Panc1 (cell line): ENCODE measurements at regions not wholly inside any gene's neighbourhood (a gene's known extent, or its start where the extent isn't known, plus 50 kb on each side); places are given as distances from the start of the nearest gene placed in this dataset.

Experiments used
- POLR2AphosphoS5 ChIP-seq: IDR thresholded peaks from 2 replicates; pipeline ENCODE4 v1.6.1; 2012; ENCODE audit warnings: mild to moderate bottlenecking, low read depth, low read length, moderate library complexity
- TCF7L2 ChIP-seq: IDR thresholded peaks from 2 replicates; pipeline ENCODE4 v1.6.1; 2011; ENCODE audit warnings: mild to moderate bottlenecking, low read depth, low read length, inconsistent platforms
- TF ChIP-seq, protein P1 (sequence below): fragments of 450-650 bp; IDR thresholded peaks from 2 replicates; pipeline ENCODE4 v1.5.1; 2017; ENCODE audit warnings: mild to moderate bottlenecking
- TF ChIP-seq, protein P2 (sequence below), 2 experiments: IDR thresholded peaks; 2 replicates each; pipeline ENCODE4 v1.6.1; 2011 to 2012; ENCODE audit warnings: low read depth in 2 of 2, control low read depth in 1 of 2, low read length in 1 of 2, mild to moderate bottlenecking in 1 of 2, moderate library complexity in 1 of 2; ENCODE audit not compliant: insufficient read depth in 1 of 2

DNA sequence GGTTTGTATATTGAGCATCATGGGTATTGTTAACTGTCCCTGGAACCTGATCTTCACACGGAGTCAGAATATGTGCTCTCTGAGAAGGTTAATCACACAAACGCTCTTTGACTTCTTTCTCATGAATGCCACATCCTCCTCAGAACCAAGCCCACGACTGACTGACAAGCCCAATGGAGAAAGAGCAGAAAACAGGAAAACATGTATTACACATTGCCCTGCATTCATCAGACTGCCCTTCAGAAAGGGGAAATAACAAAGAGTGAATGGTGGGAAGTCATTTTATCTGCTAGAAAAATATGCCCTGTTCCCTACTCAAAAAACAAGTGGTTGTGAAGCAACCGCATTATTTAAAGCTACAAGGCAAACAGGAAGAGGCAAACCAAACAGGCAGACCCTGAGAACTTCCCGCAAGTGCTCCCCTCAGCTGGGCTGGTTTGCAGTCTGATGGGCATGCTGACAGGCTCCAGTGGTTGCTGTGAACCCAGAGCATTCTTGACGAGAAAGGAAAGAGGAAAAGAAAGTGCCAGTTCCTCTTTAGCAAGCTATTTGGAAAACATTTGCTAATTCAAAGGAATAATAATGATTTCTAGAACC, 172.9 kb upstream of the SETBP1 start:
- TF ChIP-seq, protein P1, sequence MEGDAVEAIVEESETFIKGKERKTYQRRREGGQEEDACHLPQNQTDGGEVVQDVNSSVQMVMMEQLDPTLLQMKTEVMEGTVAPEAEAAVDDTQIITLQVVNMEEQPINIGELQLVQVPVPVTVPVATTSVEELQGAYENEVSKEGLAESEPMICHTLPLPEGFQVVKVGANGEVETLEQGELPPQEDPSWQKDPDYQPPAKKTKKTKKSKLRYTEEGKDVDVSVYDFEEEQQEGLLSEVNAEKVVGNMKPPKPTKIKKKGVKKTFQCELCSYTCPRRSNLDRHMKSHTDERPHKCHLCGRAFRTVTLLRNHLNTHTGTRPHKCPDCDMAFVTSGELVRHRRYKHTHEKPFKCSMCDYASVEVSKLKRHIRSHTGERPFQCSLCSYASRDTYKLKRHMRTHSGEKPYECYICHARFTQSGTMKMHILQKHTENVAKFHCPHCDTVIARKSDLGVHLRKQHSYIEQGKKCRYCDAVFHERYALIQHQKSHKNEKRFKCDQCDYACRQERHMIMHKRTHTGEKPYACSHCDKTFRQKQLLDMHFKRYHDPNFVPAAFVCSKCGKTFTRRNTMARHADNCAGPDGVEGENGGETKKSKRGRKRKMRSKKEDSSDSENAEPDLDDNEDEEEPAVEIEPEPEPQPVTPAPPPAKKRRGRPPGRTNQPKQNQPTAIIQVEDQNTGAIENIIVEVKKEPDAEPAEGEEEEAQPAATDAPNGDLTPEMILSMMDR, result no peak
- TF ChIP-seq, protein P2, sequence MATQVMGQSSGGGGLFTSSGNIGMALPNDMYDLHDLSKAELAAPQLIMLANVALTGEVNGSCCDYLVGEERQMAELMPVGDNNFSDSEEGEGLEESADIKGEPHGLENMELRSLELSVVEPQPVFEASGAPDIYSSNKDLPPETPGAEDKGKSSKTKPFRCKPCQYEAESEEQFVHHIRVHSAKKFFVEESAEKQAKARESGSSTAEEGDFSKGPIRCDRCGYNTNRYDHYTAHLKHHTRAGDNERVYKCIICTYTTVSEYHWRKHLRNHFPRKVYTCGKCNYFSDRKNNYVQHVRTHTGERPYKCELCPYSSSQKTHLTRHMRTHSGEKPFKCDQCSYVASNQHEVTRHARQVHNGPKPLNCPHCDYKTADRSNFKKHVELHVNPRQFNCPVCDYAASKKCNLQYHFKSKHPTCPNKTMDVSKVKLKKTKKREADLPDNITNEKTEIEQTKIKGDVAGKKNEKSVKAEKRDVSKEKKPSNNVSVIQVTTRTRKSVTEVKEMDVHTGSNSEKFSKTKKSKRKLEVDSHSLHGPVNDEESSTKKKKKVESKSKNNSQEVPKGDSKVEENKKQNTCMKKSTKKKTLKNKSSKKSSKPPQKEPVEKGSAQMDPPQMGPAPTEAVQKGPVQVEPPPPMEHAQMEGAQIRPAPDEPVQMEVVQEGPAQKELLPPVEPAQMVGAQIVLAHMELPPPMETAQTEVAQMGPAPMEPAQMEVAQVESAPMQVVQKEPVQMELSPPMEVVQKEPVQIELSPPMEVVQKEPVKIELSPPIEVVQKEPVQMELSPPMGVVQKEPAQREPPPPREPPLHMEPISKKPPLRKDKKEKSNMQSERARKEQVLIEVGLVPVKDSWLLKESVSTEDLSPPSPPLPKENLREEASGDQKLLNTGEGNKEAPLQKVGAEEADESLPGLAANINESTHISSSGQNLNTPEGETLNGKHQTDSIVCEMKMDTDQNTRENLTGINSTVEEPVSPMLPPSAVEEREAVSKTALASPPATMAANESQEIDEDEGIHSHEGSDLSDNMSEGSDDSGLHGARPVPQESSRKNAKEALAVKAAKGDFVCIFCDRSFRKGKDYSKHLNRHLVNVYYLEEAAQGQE (IDR thresholded peaks at IDR 0.05; ENCODE audit: insufficient read depth in 1 of 2, low read depth in 2 of 2, low read length in 1 of 2), result no peak
- TF ChIP-seq TCF7L2 (no peak), POLR2AphosphoS5 (no peak)
